ENCODE measurements at regions not wholly inside any gene's neighbourhood (a gene's known extent, or its start where the extent isn't known, plus 50 kb on each side); places are given as distances from the start of the nearest gene placed in this dataset.

- Histone ChIP-seq H3K4me3 (replicated peaks in 1 of 4; ENCODE audit: control extremely low read depth in 1 of 4, insufficient read depth in 1 of 4, low read depth in 3 of 4, low read length in 4 of 4) (no peak overlapping the region), H3K36me3 (ENCODE audit: control insufficient read depth, insufficient read depth, low read length) (no peaks in the 10 kb centered on the region), H2AFZ (ENCODE audit: low read length) (no peak overlapping the region), H3K9me3 (ENCODE audit: control insufficient read depth, insufficient read depth, low read depth, low read length) (no peaks in the 10 kb centered on the region), H3K27me3 (ENCODE audit: control insufficient read depth, insufficient read depth, low read length) (no peaks in the 10 kb centered on the region), H4K20me1 (ENCODE audit: control insufficient read depth, extremely low read depth, insufficient read depth, low read length) (no peaks in the 10 kb centered on the region), H3K9ac (ENCODE audit: insufficient read depth, low read length) (no peak overlapping the region), H3K27ac (ENCODE audit: insufficient read depth, low read length) (no peak overlapping the region), H3K4me2 (ENCODE audit: extremely low read depth, insufficient read depth, low read length) (no peak overlapping the region), H3K79me2 (ENCODE audit: control insufficient read depth, insufficient read depth, low read length) (no peaks in the 10 kb centered on the region), H3K4me1 (ENCODE audit: control insufficient read depth, extremely low read depth, insufficient read depth, low read length) (no peaks in the 10 kb centered on the region)
- TF ChIP-seq CTCF (conservative IDR thresholded peaks at IDR 0.05 in 1 of 2, IDR thresholded peaks at IDR 0.05 in 1 of 2; ENCODE audit: low read depth in 1 of 2, low read length in 2 of 2) (no peak), EZH2 (IDR thresholded peaks at IDR 0.05; ENCODE audit: low read length, missing control alignments) (no peak)
- DNase-seq (ENCODE audit: low read depth in 2 of 2): no peak
These were observed 257.2 kb upstream of the ASIC2 start for GRCh38 chr17:33550261-33550660.

GRCh38 chr17:33551075-33551474 lies 258.0 kb upstream of the ASIC2 start:
- Histone ChIP-seq H3K9ac (ENCODE audit: insufficient read depth, low read length) (no peak overlapping the region), H3K4me2 (ENCODE audit: extremely low read depth, insufficient read depth, low read length) (no peak overlapping the region), H3K36me3 (ENCODE audit: control insufficient read depth, insufficient read depth, low read length) (no peaks in the 10 kb centered on the region), H3K4me3 (replicated peaks in 1 of 4; ENCODE audit: control extremely low read depth in 1 of 4, insufficient read depth in 1 of 4, low read depth in 3 of 4, low read length in 4 of 4) (no peak overlapping the region), H4K20me1 (ENCODE audit: control insufficient read depth, extremely low read depth, insufficient read depth, low read length) (no peaks in the 10 kb centered on the region), H3K79me2 (ENCODE audit: control insufficient read depth, insufficient read depth, low read length) (no peaks in the 10 kb centered on the region), H3K9me3 (ENCODE audit: control insufficient read depth, insufficient read depth, low read depth, low read length) (no peaks in the 10 kb centered on the region), H3K27ac (ENCODE audit: insufficient read depth, low read length) (no peak overlapping the region), H3K27me3 (ENCODE audit: control insufficient read depth, insufficient read depth, low read length) (no peaks in the 10 kb centered on the region), H3K4me1 (ENCODE audit: control insufficient read depth, extremely low read depth, insufficient read depth, low read length) (no peaks in the 10 kb centered on the region), H2AFZ (ENCODE audit: low read length) (no peak overlapping the region)
- DNase-seq (ENCODE audit: low read depth in 2 of 2): no peak
- no peak for TF ChIP-seq CTCF (conservative IDR thresholded peaks at IDR 0.05 in 1 of 2, IDR thresholded peaks at IDR 0.05 in 1 of 2; ENCODE audit: low read depth in 1 of 2, low read length in 2 of 2)
- no peak for TF ChIP-seq EZH2 (IDR thresholded peaks at IDR 0.05; ENCODE audit: low read length, missing control alignments)

- no peak for TF ChIP-seq EZH2 (IDR thresholded peaks at IDR 0.05; ENCODE audit: low read length, missing control alignments)
- TF ChIP-seq CTCF (conservative IDR thresholded peaks at IDR 0.05 in 1 of 2, IDR thresholded peaks at IDR 0.05 in 1 of 2; ENCODE audit: low read depth in 1 of 2, low read length in 2 of 2): no peak
- Histone ChIP-seq H3K4me3 (replicated peaks in 1 of 4; ENCODE audit: control extremely low read depth in 1 of 4, insufficient read depth in 1 of 4, low read depth in 3 of 4, low read length in 4 of 4) (no peak overlapping the region), H4K20me1 (ENCODE audit: control insufficient read depth, extremely low read depth, insufficient read depth, low read length) (no peaks in the 10 kb centered on the region), H3K9me3 (ENCODE audit: control insufficient read depth, insufficient read depth, low read depth, low read length) (no peaks in the 10 kb centered on the region), H3K9ac (ENCODE audit: insufficient read depth, low read length) (no peak overlapping the region), H3K36me3 (ENCODE audit: control insufficient read depth, insufficient read depth, low read length) (no peaks in the 10 kb centered on the region), H3K27me3 (ENCODE audit: control insufficient read depth, insufficient read depth, low read length) (no peaks in the 10 kb centered on the region), H3K27ac (ENCODE audit: insufficient read depth, low read length) (no peak overlapping the region), H3K4me2 (ENCODE audit: extremely low read depth, insufficient read depth, low read length) (no peak overlapping the region), H2AFZ (ENCODE audit: low read length) (no peak overlapping the region), H3K79me2 (ENCODE audit: control insufficient read depth, insufficient read depth, low read length) (no peaks in the 10 kb centered on the region), H3K4me1 (ENCODE audit: control insufficient read depth, extremely low read depth, insufficient read depth, low read length) (no peaks in the 10 kb centered on the region)
- DNase-seq (ENCODE audit: low read depth in 2 of 2): no peak
These were observed 258.8 kb upstream of the ASIC2 start for GRCh38 chr17:33551911-33552310.

Data from fibroblast of lung (primary cell).